HL-60 (cell line): ENCODE measurements at regions not wholly inside any gene's neighbourhood (a gene's known extent, or its start where the extent isn't known, plus 50 kb on each side); places are given as distances from the start of the nearest gene placed in this dataset.

Experiments used
- CTCF ChIP-seq: IDR thresholded peaks from one replicate; pipeline ENCODE4 v1.5.1; 2011; ENCODE audit warnings: low read length, control low read depth, inconsistent platforms; ENCODE audit not compliant: insufficient read depth
- REST ChIP-seq: IDR thresholded peaks from 2 replicates; pipeline ENCODE4 v1.6.1; 2012; ENCODE audit warnings: low read depth; ENCODE audit not compliant: insufficient replicate concordance
- SPI1 ChIP-seq: IDR thresholded peaks from 2 replicates; pipeline ENCODE4 v1.6.1; 2012; ENCODE audit warnings: low read depth, mild to moderate bottlenecking, borderline replicate concordance

- TF ChIP-seq CTCF (no peak), REST (no peak), SPI1 (no peak)
Observed at GRCh38 chr2:76639171-76639680, 883.0 kb downstream of the LRRTM4 start.
